ENCODE measurements at regions not wholly inside any gene's neighbourhood (a gene's known extent, or its start where the extent isn't known, plus 50 kb on each side); places are given as distances from the start of the nearest gene placed in this dataset.

DNA sequence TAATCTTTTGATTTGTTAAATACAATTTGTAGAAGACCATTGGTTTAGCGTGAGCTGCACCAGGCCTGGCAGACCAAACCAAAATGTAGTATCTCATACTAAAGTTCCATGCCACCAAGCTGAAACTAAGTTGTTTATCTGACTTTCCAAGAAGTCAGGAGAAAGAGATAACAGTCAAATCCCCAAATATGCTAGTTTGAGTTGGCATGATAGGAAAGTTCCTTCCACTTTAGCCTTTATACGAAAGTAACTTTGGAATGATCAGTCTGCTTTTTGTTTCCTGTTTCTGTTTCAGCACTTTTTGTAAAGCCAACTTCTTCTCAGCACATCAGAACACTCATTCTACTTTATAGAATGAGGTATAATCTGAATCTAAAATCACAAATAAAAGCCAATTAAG is 449.2 kb downstream of the GRXCR1 start:
- Histone ChIP-seq H3K4me1 (no peaks in the 10 kb centered on the region), H3K9me3 (no peaks in the 10 kb centered on the region), H3K4me3 (no peak overlapping the region), H3K27me3 (no peaks in the 10 kb centered on the region), H3K27ac (no peak overlapping the region), H3K36me3 (no peaks in the 10 kb centered on the region)
- TF ChIP-seq, protein P1, sequence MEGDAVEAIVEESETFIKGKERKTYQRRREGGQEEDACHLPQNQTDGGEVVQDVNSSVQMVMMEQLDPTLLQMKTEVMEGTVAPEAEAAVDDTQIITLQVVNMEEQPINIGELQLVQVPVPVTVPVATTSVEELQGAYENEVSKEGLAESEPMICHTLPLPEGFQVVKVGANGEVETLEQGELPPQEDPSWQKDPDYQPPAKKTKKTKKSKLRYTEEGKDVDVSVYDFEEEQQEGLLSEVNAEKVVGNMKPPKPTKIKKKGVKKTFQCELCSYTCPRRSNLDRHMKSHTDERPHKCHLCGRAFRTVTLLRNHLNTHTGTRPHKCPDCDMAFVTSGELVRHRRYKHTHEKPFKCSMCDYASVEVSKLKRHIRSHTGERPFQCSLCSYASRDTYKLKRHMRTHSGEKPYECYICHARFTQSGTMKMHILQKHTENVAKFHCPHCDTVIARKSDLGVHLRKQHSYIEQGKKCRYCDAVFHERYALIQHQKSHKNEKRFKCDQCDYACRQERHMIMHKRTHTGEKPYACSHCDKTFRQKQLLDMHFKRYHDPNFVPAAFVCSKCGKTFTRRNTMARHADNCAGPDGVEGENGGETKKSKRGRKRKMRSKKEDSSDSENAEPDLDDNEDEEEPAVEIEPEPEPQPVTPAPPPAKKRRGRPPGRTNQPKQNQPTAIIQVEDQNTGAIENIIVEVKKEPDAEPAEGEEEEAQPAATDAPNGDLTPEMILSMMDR (IDR thresholded peaks at IDR 0.05), result no peak
- intact Hi-C loops (cut with DNase I), result no loop called here
- no peak for DNase-seq (ENCODE audit: low spot score in 2 of 2)

- H3K9me3 ChIP-seq, result no peaks in the 10 kb centered on the region
- TF ChIP-seq, protein P1 (IDR thresholded peaks at IDR 0.05), result no peak
- H3K36me3 ChIP-seq, result no peaks in the 10 kb centered on the region
- H3K27ac ChIP-seq, result no peak overlapping the region
- no peak for DNase-seq (ENCODE audit: low spot score in 2 of 2)
- H3K27me3 ChIP-seq, result no peaks in the 10 kb centered on the region
- no peak overlapping the region for H3K4me3 ChIP-seq
- no peaks in the 10 kb centered on the region for H3K4me1 ChIP-seq
- intact Hi-C loops (cut with DNase I), result no loop called here
These were observed 450.8 kb downstream of the GRXCR1 start for GRCh38 chr4:43343298-43343697.

GRCh38 chr4:43345323-43345925 is 452.9 kb downstream of the GRXCR1 start:
- Histone ChIP-seq H3K4me3 (no peak overlapping the region), H3K9me3 (no peaks in the 10 kb centered on the region), H3K4me1 (no peaks in the 10 kb centered on the region), H3K27me3 (no peaks in the 10 kb centered on the region), H3K27ac (no peak overlapping the region), H3K36me3 (no peaks in the 10 kb centered on the region)
- TF ChIP-seq, protein P1 (IDR thresholded peaks at IDR 0.05), result no peak
- no peak for DNase-seq (ENCODE audit: low spot score in 2 of 2)
- intact Hi-C loops (cut with DNase I), result no loop called here

GRCh38 chr4:43348591-43348990 is 456.1 kb downstream of the GRXCR1 start:
- TF ChIP-seq, protein P1 (IDR thresholded peaks at IDR 0.05), result no peak
- no peak for DNase-seq (ENCODE audit: low spot score in 2 of 2)
- no peaks in the 10 kb centered on the region for H3K9me3 ChIP-seq
- H3K27me3 ChIP-seq, result no peaks in the 10 kb centered on the region
- intact Hi-C loops (cut with DNase I), result no loop called here
- H3K36me3 ChIP-seq, result no peaks in the 10 kb centered on the region
- H3K4me1 ChIP-seq, result no peaks in the 10 kb centered on the region
- no peak overlapping the region for H3K4me3 ChIP-seq
- H3K27ac ChIP-seq, result no peak overlapping the region

DNA sequence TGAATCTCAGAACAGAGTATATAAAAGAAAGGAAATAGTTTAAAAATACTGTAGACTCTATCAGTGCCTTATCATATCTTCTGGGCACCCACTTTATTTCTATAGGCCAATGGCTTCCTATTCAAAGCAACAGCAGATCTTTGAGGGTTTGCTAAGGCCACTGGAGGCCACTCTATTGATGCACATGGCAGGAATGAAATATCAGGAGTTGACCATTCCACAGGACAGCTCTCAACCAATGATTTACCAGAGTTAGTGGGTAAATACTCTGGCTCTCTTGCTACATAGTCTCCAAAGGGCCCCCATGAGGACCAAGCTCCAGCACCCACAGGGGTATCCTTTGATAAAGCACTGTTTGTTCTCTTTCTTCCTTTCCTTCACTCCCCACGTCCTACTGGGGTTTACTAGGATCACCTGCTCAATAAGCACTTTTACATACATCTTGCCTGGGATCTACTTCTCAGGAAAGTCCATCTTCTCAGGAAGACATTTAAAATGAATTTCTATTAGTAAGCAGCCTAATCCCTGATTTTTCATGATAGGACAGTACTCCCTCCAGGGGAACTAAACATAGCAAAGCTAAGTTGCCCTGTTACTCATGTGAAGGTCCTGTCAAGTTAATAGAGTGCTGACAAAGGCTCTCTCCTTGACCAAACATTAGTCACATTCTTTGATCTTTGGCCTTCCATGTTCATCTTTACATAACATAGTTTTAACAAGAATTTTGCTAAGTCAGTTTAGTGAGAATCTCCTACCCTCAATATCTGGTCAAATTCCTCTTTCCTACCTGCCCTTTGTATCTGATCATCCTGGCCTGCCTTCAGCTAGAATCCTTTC is 459.7 kb downstream of the GRXCR1 start:
- Histone ChIP-seq H3K36me3 (no peaks in the 10 kb centered on the region), H3K27ac (no peak overlapping the region), H3K27me3 (no peaks in the 10 kb centered on the region), H3K9me3 (no peaks in the 10 kb centered on the region), H3K4me3 (no peak overlapping the region), H3K4me1 (no peaks in the 10 kb centered on the region)
- DNase-seq (ENCODE audit: low spot score in 2 of 2), result no peak
- intact Hi-C loops (cut with DNase I), result no loop called here
- TF ChIP-seq, protein P1 (IDR thresholded peaks at IDR 0.05), result no peak

Data from ascending aorta (tissue), 2 donors.